HFF-Myc (cell line): ENCODE measurements at regions not wholly inside any gene's neighbourhood (a gene's known extent, or its start where the extent isn't known, plus 50 kb on each side); places are given as distances from the start of the nearest gene placed in this dataset.

ENCODE experiments used
- DNase-seq: peaks from one replicate; pipeline ENCODE4 v3.0.0-alpha.2; 2011; ENCODE audit warnings: low read depth; ENCODE audit errors: extremely low read depth
- H3K4me3 ChIP-seq: replicated peaks from 2 replicates; pipeline ENCODE4 v1.5.1; 2011; ENCODE audit warnings: low read depth, mild to moderate bottlenecking, control low read depth, low read length
- TF ChIP-seq, protein P1 (sequence below): IDR thresholded peaks from 2 replicates; pipeline ENCODE4 v1.5.1; 2012; ENCODE audit warnings: mild to moderate bottlenecking, low read depth, low read length, control low read depth; ENCODE audit errors: missing control alignments

DNA sequence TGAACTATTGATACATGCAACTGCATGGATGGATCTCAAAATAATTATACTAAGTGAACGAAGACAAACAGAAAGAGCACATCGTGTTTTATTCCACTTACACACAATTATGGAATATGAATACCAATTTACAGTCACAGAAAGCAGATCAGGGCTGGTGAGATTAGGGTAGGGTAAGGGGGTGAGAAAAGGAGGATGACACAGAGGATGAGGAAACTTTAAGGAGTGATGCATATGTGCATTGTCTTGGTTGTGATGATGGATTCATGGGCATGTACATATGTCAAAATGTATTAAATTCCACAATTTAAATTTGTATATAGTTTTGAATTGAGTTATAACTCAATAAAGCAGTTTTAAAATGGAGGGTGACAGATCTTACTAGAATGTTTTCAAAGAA, 548.9 kb downstream of the PYDC2 start:
- TF ChIP-seq, protein P1, sequence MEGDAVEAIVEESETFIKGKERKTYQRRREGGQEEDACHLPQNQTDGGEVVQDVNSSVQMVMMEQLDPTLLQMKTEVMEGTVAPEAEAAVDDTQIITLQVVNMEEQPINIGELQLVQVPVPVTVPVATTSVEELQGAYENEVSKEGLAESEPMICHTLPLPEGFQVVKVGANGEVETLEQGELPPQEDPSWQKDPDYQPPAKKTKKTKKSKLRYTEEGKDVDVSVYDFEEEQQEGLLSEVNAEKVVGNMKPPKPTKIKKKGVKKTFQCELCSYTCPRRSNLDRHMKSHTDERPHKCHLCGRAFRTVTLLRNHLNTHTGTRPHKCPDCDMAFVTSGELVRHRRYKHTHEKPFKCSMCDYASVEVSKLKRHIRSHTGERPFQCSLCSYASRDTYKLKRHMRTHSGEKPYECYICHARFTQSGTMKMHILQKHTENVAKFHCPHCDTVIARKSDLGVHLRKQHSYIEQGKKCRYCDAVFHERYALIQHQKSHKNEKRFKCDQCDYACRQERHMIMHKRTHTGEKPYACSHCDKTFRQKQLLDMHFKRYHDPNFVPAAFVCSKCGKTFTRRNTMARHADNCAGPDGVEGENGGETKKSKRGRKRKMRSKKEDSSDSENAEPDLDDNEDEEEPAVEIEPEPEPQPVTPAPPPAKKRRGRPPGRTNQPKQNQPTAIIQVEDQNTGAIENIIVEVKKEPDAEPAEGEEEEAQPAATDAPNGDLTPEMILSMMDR = no peak
- no peak overlapping the region for H3K4me3 ChIP-seq
- DNase-seq = no peak

DNA sequence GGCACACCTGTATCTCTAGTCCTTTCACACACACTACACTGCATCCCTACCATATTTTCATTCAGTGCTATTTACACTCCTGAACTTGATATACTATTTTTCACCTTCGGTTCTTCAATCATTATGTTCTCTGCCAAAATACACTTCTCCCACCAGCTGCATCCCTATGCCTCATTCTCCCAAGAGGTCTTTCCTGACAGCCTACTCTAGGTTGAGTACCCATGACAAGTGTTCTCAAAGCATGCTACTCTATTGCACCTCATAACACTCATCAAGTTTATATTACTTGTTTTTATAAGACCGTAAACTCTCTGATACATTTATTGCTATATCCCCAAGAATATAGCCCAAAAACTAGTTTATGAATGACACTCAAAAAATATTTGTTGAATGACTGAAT, 549.5 kb downstream of the PYDC2 start:
- no peak for DNase-seq
- TF ChIP-seq, protein P1 = no peak
- no peak overlapping the region for H3K4me3 ChIP-seq

- TF ChIP-seq, protein P1 = no peak
- H3K4me3 ChIP-seq = no peak overlapping the region
- no peak for DNase-seq
These were observed 550.2 kb downstream of the PYDC2 start for GRCh38 chr3:192011137-192011536.

GRCh38 chr3:192013110-192013509, 552.1 kb downstream of the PYDC2 start:
- no peak overlapping the region for H3K4me3 ChIP-seq
- no peak for DNase-seq
- TF ChIP-seq, protein P1 = no peak

DNA sequence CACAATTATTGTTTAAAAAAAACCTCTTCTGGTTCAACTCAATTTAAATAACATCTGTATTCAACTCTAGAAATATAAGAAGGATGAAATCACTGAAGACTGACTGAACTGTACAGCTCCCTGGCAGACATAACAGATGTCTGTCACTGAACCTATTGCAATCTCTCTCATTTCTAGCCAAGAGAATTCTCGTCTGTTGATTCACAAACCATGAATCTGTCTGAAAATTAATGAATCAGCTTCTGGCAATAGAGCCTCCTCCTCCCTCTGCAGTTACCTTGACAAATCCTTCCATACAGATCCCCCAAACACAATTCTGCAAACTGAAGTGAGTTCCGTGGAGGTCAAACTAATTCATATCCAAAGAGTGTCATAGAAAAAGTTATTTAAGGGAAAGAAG, 561.4 kb downstream of the PYDC2 start:
- TF ChIP-seq, protein P1 = no peak
- no peak overlapping the region for H3K4me3 ChIP-seq
- no peak for DNase-seq

GRCh38 chr3:192024751-192025150, 563.8 kb downstream of the PYDC2 start:
- H3K4me3 ChIP-seq = no peak overlapping the region
- no peak for DNase-seq
- TF ChIP-seq, protein P1 = no peak

DNA sequence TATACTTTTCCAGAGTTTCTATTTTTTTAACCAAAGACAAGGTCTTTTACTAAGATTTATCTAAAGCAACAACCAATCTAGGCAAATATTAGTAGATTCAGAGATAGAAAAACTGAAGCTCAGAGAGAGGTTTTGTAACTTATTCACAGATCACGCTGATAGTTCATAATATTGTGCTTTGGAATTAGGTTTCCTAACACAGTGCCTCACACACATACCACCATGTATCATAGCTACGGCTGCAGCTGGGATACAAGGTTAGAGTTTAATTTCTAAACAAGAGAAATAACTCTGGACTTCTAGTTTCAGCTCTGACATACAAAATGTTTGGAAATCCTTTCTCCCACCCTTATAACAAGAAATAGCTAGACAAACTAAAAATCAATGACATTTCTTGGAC, 565.7 kb downstream of the PYDC2 start:
- DNase-seq = no peak
- no peak overlapping the region for H3K4me3 ChIP-seq
- TF ChIP-seq, protein P1 = no peak
